GM11168 (cell line): ENCODE measurements at regions not wholly inside any gene's neighbourhood (a gene's known extent, or its start where the extent isn't known, plus 50 kb on each side); places are given as distances from the start of the nearest gene placed in this dataset.
"Not testable (repeated sequence)": the region's sequence is repeated elsewhere in the genome, so short reads cannot be mapped to it uniquely, and the experiment has no call there.

ENCODE experiments used
- in situ Hi-C: fragments of 300-500 bp; cut with MboI; formaldehyde crosslinking; loops from one replicate; pipeline ENCODE4 v1.12.0; 2022; ENCODE audit warnings: low sequenced_read_pairs; ENCODE audit not compliant: unreplicated experiment

GRCh38 chr18:38663682-38664081, 1098.1 kb upstream of the CELF4 start:
- in situ Hi-C loops: no loop called here

- in situ Hi-C loops: no loop called here
Observed at GRCh38 chr18:38663270-38663669, 1097.7 kb upstream of the CELF4 start.

GRCh38 chr18:38654946-38655345, 1089.3 kb upstream of the CELF4 start:
- in situ Hi-C loops: no loop called here

- in situ Hi-C loops: no loop called here
Observed at GRCh38 chr18:38651736-38652135, 1086.1 kb upstream of the CELF4 start.

- in situ Hi-C loops: no loop called here
Observed at GRCh38 chr18:38648179-38648578, 1082.6 kb upstream of the CELF4 start.

- in situ Hi-C loops: no loop called here
Observed at GRCh38 chr18:38646296-38646695, 1080.7 kb upstream of the CELF4 start.

- in situ Hi-C loops: no loop called here
Observed at GRCh38 chr18:38644875-38645641, 1079.5 kb upstream of the CELF4 start.

GRCh38 chr18:38642711-38643110, 1077.1 kb upstream of the CELF4 start:
- in situ Hi-C loops: no loop called here

- in situ Hi-C loops: not testable (repeated sequence)
Observed at GRCh38 chr18:38639700-38640099, 1074.1 kb upstream of the CELF4 start.

- in situ Hi-C loops: no loop called here
Observed at GRCh38 chr18:38635709-38636430, 1070.3 kb upstream of the CELF4 start.

GRCh38 chr18:38634117-38634516, 1068.5 kb upstream of the CELF4 start:
- in situ Hi-C loops: no loop called here

- in situ Hi-C loops: no loop called here
Observed at GRCh38 chr18:38633333-38633732, 1067.7 kb upstream of the CELF4 start.

- in situ Hi-C loops: no loop called here
Observed at GRCh38 chr18:38619129-38619528, 1053.5 kb upstream of the CELF4 start.

- in situ Hi-C loops: no loop called here
Observed at GRCh38 chr18:38616306-38616705, 1050.7 kb upstream of the CELF4 start.

- in situ Hi-C loops: no loop called here
Observed at GRCh38 chr18:38612904-38613303, 1047.3 kb upstream of the CELF4 start.

GRCh38 chr18:38611036-38611964, 1045.7 kb upstream of the CELF4 start:
- in situ Hi-C loops: no loop called here

- in situ Hi-C loops: no loop called here
Observed at GRCh38 chr18:38606841-38607240, 1041.2 kb upstream of the CELF4 start.

- in situ Hi-C loops: no loop called here
Observed at GRCh38 chr18:38602341-38602740, 1036.7 kb upstream of the CELF4 start.

- in situ Hi-C loops: no loop called here
Observed at GRCh38 chr18:38587571-38587970, 1022.0 kb upstream of the CELF4 start.

- in situ Hi-C loops: no loop called here
Observed at GRCh38 chr18:38586327-38586726, 1020.7 kb upstream of the CELF4 start.

GRCh38 chr18:38579764-38580163, 1014.2 kb upstream of the CELF4 start:
- in situ Hi-C loops: no loop called here
